Endothelial cell of umbilical vein (primary cell): ENCODE measurements at regions not wholly inside any gene's neighbourhood (a gene's known extent, or its start where the extent isn't known, plus 50 kb on each side); places are given as distances from the start of the nearest gene placed in this dataset.

ENCODE experiments used
- BruUV-seq: library from RNA; stranded (reverse); fragments of 400-500 nt; replicated peaks from 2 replicates; lab custom pipeline; 2021; lab: Mats Ljungman, UMichigan
- CTCF ChIA-PET: fragments of 300-600, 350-600 bp; sonication (Branson Sonifier 250); formaldehyde crosslinking; loops from one replicate; lab custom pipeline; 2021; ENCODE audit warnings: antibody characterized with exemption, inconsistent platforms; lab: Charles Lee
- POLR2A ChIA-PET: fragments of 300-600, 350-600 bp; sonication (Branson Sonifier 250); formaldehyde crosslinking; loops from one replicate; lab custom pipeline; 2021; ENCODE audit warnings: antibody characterized with exemption, inconsistent platforms; lab: Charles Lee
- DNase-seq: peaks from one replicate; pipeline ENCODE4 v3.0.0-alpha.2; 2011; ENCODE audit warnings: low read depth, low spot score
- FAIRE-seq: peaks from 2 replicates; lab custom pipeline; 2011; peaks lifted over from hg19 to GRCh38; lab: Jason Lieb, UNC
- H2AFZ ChIP-seq: 2 replicates; pipeline ENCODE4 v1.6.0; 2012; ENCODE audit warnings: low read depth, low read length, control low read depth, inconsistent platforms
- H3K27ac ChIP-seq: 2 replicates; pipeline ENCODE4 v1.5.1; 2011; ENCODE audit warnings: low read depth, mild to moderate bottlenecking, control low read depth, low read length, moderate library complexity; ENCODE audit not compliant: insufficient read depth
- H3K27me3 ChIP-seq, 2 experiments: 2 replicates each; pipeline versions ENCODE4 v1.6.0 to v1.6.1; 2011; ENCODE audit warnings: low read length in 2 of 2, mixed read lengths in 1 of 2; ENCODE audit not compliant: control insufficient read depth in 2 of 2, insufficient read depth in 2 of 2
- H3K36me3 ChIP-seq, 2 experiments: 2 replicates in 1 of 2; 3 replicates in 1 of 2; pipeline ENCODE4 v1.5.1; 2011; ENCODE audit warnings: low read length in 2 of 2, mild to moderate bottlenecking in 1 of 2, moderate library complexity in 1 of 2; ENCODE audit not compliant: control insufficient read depth in 2 of 2, insufficient read depth in 2 of 2; ENCODE audit errors: extremely low read depth in 1 of 2
- H3K4me1 ChIP-seq: 3 replicates; pipeline ENCODE4 v1.5.1; 2011; ENCODE audit warnings: mild to moderate bottlenecking, low read length; ENCODE audit not compliant: control insufficient read depth, insufficient read depth; ENCODE audit errors: extremely low read depth
- H3K4me2 ChIP-seq: 2 replicates; pipeline ENCODE4 v1.6.1; 2011; ENCODE audit warnings: low read length, control low read depth, mixed read lengths; ENCODE audit not compliant: insufficient read depth
- H3K4me3 ChIP-seq, 3 experiments: fragments of 200-600 bp in 1 of 3; sonication (generic), shearing (Covaris generic) in 1 of 3; replicated peaks in 1 of 3; 2 replicates each; pipeline ENCODE4 v1.5.1; 2011 to 2016; ENCODE audit warnings: control low read depth in 3 of 3, low read length in 3 of 3, mild to moderate bottlenecking in 2 of 3, inconsistent platforms in 1 of 3, low read depth in 1 of 3, moderate library complexity in 1 of 3; ENCODE audit not compliant: insufficient read depth in 1 of 3
- H3K79me2 ChIP-seq: 2 replicates; pipeline ENCODE4 v1.6.0; 2012; ENCODE audit warnings: low read length, inconsistent platforms; ENCODE audit not compliant: control insufficient read depth, insufficient read depth
- H3K9ac ChIP-seq: replicated peaks from 2 replicates; pipeline ENCODE3; 2011; ENCODE audit warnings: low read length, control low read depth; ENCODE audit not compliant: insufficient read depth; ENCODE audit errors: extremely low read depth
- H3K9me1 ChIP-seq: replicated peaks from 3 replicates; pipeline ENCODE4 v1.6.0; 2011; ENCODE audit warnings: mild to moderate bottlenecking, low read length; ENCODE audit not compliant: control insufficient read depth, insufficient read depth; ENCODE audit errors: extremely low read depth
- H3K9me3 ChIP-seq: replicated peaks from 2 replicates; pipeline ENCODE4 v1.5.1; 2012; ENCODE audit warnings: low read length, inconsistent platforms; ENCODE audit not compliant: control insufficient read depth, insufficient read depth
- H4K20me1 ChIP-seq: replicated peaks from 2 replicates; pipeline ENCODE3; 2011; ENCODE audit warnings: mild to moderate bottlenecking, low read length; ENCODE audit not compliant: control insufficient read depth, insufficient read depth; ENCODE audit errors: extremely low read depth
- FOS ChIP-seq: IDR thresholded peaks from 2 replicates; pipeline ENCODE4 v1.6.1; 2011; ENCODE audit warnings: mild to moderate bottlenecking, low read length, moderate library complexity, borderline replicate concordance; ENCODE audit not compliant: insufficient read depth
- GATA2 ChIP-seq: IDR thresholded peaks from 2 replicates; pipeline ENCODE4 v1.7.0; 2011; ENCODE audit warnings: low read depth, mild to moderate bottlenecking, moderate library complexity, mixed read lengths, low read length; ENCODE audit not compliant: insufficient read length, insufficient read depth
- JUN ChIP-seq: IDR thresholded peaks from 2 replicates; pipeline ENCODE4 v1.6.1; 2011; ENCODE audit warnings: borderline replicate concordance, low read depth; ENCODE audit not compliant: insufficient read length, insufficient read depth
- POLR2AphosphoS5 ChIP-seq: IDR thresholded peaks from 2 replicates; pipeline ENCODE4 v1.6.1; 2012; ENCODE audit warnings: low read depth, mild to moderate bottlenecking, control low read depth, low read length, moderate library complexity; ENCODE audit not compliant: insufficient read depth
- dilution Hi-C: fragments of 300-500 bp; cut with MboI; formaldehyde crosslinking; loops from one replicate; pipeline ENCODE4 v1.15.0; 2019; ENCODE audit warnings: low sequenced_read_pairs; ENCODE audit not compliant: extremely low pct_ligation_motif_present
- intact Hi-C: fragments of 100-400 bp; cut with micrococcal nuclease; formaldehyde crosslinking; loops from one replicate; pipeline ENCODE4 v1.10.0; 2022
- TF ChIP-seq, protein P1 (sequence below), 2 donors: IDR thresholded peaks; 1 replicate in 1 of 2; 2 replicates in 1 of 2; pipeline ENCODE4 v1.5.1; 2011; ENCODE audit warnings: low read length in 2 of 2, mild to moderate bottlenecking in 2 of 2, moderate library complexity in 2 of 2, control low read depth in 1 of 2, inconsistent platforms in 1 of 2, low read depth in 1 of 2; ENCODE audit not compliant: insufficient read depth in 1 of 2; ENCODE audit errors: extremely low read depth in 1 of 2

DNA sequence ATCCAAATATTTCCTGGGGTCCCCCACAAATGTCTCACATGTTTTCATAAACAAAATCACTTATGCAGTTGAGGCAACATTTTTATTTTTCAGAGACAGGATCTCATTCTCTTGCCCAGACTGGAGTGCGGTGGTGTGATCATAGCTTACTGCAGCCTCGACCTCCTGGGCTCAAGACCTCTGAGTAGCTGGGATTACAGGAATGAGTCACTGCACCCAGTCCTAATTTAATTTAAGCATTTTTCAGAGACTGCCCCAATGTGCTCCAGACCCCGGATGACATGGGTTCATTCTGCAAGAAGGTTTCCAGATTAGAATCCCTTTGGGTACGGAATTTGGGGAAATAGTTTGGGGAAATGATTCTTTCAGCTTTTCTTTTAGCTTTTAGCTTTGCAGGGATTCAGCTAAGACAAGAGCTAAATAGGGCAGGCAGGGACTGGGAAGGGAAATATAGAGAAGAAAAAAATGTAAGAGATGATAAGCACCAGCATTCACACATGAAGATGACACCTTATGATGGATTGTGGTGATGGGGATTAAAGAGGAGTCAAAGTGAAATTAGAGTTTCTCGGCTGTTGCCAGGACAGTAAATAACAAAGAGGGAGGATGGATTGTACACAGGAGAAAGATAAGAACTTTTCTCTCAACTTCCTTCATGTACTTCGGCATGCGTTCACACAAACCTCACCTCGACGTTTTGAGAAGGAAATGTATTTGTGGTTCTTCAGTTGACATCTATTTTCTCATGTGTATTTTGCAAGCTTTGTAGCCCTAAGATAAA is 169.4 kb upstream of the TAB2 start:
- BruUV-seq, result no TSS peak
- H3K4me2 ChIP-seq, result no peak overlapping the region
- H3K9me3 ChIP-seq, result no peaks in the 10 kb centered on the region
- H3K79me2 ChIP-seq, result no peaks in the 10 kb centered on the region
- TF ChIP-seq POLR2AphosphoS5, result no peak
- TF ChIP-seq GATA2, result no peak
- TF ChIP-seq, protein P1, sequence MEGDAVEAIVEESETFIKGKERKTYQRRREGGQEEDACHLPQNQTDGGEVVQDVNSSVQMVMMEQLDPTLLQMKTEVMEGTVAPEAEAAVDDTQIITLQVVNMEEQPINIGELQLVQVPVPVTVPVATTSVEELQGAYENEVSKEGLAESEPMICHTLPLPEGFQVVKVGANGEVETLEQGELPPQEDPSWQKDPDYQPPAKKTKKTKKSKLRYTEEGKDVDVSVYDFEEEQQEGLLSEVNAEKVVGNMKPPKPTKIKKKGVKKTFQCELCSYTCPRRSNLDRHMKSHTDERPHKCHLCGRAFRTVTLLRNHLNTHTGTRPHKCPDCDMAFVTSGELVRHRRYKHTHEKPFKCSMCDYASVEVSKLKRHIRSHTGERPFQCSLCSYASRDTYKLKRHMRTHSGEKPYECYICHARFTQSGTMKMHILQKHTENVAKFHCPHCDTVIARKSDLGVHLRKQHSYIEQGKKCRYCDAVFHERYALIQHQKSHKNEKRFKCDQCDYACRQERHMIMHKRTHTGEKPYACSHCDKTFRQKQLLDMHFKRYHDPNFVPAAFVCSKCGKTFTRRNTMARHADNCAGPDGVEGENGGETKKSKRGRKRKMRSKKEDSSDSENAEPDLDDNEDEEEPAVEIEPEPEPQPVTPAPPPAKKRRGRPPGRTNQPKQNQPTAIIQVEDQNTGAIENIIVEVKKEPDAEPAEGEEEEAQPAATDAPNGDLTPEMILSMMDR (IDR thresholded peaks at IDR 0.05; ENCODE audit: extremely low read depth in 1 of 2, insufficient read depth in 1 of 2, low read depth in 1 of 2, low read length in 2 of 2), result no peak
- TF ChIP-seq FOS, result no peak
- no peak for TF ChIP-seq JUN
- no peak overlapping the region for H3K27ac ChIP-seq
- H3K27me3 ChIP-seq, result peaks cover 0 to under 1% of the 10 kb centered on the region in 2 experiments
- ChIA-PET CTCF (no interaction called here), POLR2A (no interaction called here)
- no peak overlapping the region for H2AFZ ChIP-seq
- H3K36me3 ChIP-seq, result no peaks in the 10 kb centered on the region
- no peaks in the 10 kb centered on the region for H3K4me1 ChIP-seq
- no peak overlapping the region for H3K9ac ChIP-seq
- intact Hi-C loops (no loop called here), dilution Hi-C loops (no loop called here)
- no peak for DNase-seq
- H3K4me3 ChIP-seq, result no peak overlapping the region
- H3K9me1 ChIP-seq, result no peaks in the 10 kb centered on the region
- no peak for FAIRE-seq
- no peaks in the 10 kb centered on the region for H4K20me1 ChIP-seq
